ENCODE measurements at regions not wholly inside any gene's neighbourhood (a gene's known extent, or its start where the extent isn't known, plus 50 kb on each side); places are given as distances from the start of the nearest gene placed in this dataset.

DNA sequence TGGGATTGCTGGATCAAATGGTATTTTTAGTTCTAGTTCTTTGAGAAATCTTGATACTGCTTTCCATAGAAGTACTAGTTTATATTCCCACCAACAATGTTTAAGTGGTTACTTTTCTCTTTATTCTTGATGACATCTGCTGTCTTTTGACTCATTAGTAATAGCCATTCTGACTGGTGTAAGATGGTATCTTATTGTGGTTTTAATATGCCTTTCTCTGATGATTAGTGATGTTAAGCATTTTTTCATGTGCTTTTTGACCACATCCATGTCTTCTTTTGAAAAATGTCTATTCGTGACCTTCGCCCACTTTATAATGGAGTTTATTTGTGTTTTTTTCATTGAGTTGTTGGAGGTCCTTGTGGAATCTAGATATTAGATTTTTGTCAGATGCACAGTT lies 865.7 kb downstream of the SLC6A15 start:
- H3K4me2 ChIP-seq: no peak overlapping the region
- H3K27ac ChIP-seq: no peak overlapping the region
- ATAC-seq (no peak), FAIRE-seq (no peak), DNase-seq (ENCODE audit: low read depth in 1 of 2, low spot score in 1 of 2) (no peak)
- no peaks in the 10 kb centered on the region for H3K9me3 ChIP-seq
- TF ChIP-seq RFX5 (IDR thresholded peaks at IDR 0.05) (no peak), TP53 (CRISPR knock-in tag; IDR thresholded peaks at IDR 0.05) (no peak), KDM1A (IDR thresholded peaks at IDR 0.05; ENCODE audit: low read depth) (no peak), MYC (IDR thresholded peaks at IDR 0.05; ENCODE audit: borderline replicate concordance, low read length) (no peak), NFE2L2 (conservative IDR thresholded peaks at IDR 0.05; ENCODE audit: low read length) (no peak), EP300 (IDR thresholded peaks at IDR 0.05) (no peak), RNF2 (IDR thresholded peaks at IDR 0.05; ENCODE audit: borderline replicate concordance, low read depth) (no peak), RCOR1 (IDR thresholded peaks at IDR 0.05; ENCODE audit: low read depth, low read length) (no peak), HDAC2 (IDR thresholded peaks at IDR 0.05) (no peak), SMC3 (IDR thresholded peaks at IDR 0.05) (no peak), PHF8 (IDR thresholded peaks at IDR 0.05; ENCODE audit: borderline replicate concordance, low read depth) (no peak), NPAS2 (CRISPR knock-in tag; IDR thresholded peaks at IDR 0.05; ENCODE audit: borderline replicate concordance) (no peak), KDM5A (IDR thresholded peaks at IDR 0.05) (no peak), NR3C1 (IDR thresholded peaks at IDR 0.05) (no peak), CBX8 (IDR thresholded peaks at IDR 0.05) (no peak)
- TF ChIP-seq, protein P1, sequence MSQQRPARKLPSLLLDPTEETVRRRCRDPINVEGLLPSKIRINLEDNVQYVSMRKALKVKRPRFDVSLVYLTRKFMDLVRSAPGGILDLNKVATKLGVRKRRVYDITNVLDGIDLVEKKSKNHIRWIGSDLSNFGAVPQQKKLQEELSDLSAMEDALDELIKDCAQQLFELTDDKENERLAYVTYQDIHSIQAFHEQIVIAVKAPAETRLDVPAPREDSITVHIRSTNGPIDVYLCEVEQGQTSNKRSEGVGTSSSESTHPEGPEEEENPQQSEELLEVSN (IDR thresholded peaks at IDR 0.05; ENCODE audit: borderline replicate concordance, low read depth): no peak
- TF ChIP-seq, protein P2, sequence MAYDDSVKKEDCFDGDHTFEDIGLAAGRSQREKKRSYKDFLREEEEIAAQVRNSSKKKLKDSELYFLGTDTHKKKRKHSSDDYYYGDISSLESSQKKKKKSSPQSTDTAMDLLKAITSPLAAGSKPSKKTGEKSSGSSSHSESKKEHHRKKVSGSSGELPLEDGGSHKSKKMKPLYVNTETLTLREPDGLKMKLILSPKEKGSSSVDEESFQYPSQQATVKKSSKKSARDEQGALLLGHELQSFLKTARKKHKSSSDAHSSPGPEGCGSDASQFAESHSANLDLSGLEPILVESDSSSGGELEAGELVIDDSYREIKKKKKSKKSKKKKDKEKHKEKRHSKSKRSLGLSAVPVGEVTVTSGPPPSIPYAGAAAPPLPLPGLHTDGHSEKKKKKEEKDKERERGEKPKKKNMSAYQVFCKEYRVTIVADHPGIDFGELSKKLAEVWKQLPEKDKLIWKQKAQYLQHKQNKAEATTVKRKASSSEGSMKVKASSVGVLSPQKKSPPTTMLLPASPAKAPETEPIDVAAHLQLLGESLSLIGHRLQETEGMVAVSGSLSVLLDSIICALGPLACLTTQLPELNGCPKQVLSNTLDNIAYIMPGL (CRISPR knock-in tag; IDR thresholded peaks at IDR 0.05; ENCODE audit: borderline replicate concordance): no peak
- TF ChIP-seq, protein P3, sequence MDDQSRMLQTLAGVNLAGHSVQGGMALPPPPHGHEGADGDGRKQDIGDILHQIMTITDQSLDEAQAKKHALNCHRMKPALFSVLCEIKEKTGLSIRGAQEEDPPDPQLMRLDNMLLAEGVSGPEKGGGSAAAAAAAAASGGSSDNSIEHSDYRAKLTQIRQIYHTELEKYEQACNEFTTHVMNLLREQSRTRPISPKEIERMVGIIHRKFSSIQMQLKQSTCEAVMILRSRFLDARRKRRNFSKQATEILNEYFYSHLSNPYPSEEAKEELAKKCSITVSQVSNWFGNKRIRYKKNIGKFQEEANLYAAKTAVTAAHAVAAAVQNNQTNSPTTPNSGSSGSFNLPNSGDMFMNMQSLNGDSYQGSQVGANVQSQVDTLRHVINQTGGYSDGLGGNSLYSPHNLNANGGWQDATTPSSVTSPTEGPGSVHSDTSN (IDR thresholded peaks at IDR 0.05): no peak
- POLR2A ChIA-PET: no interaction called here
- CTCF ChIA-PET: no interaction called here
- WGBS (ENCODE audit: missing lambda C conversion rate): 70% methylated on average over 2 of the region's 2 CpGs
- no peak overlapping the region for H3K4me3 ChIP-seq
- H3K4me1 ChIP-seq: no peaks in the 10 kb centered on the region

DNA sequence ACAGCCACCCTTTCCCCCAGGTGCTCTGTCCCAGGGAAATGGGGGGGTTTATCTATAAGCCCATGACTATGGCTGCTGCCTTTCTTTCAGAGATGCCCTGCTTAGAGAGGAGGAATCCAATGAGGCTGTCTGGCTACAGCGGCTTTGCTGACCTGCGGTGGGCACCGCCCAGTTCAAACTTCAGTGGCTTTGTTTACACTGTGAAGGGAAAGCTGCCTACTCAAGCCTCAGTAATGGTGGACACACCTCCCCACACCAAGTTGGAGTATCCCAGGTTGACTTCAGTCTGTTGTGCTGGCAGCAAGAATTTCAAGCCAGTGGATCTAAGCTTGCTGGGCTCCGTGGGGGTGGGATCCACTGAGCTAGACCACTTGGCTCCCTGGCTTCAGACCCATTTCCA lies 869.2 kb downstream of the SLC6A15 start:
- FAIRE-seq (no peak), DNase-seq (ENCODE audit: low read depth in 1 of 2, low spot score in 1 of 2) (peak in 1 of 2 experiments; percentile 6), ATAC-seq (peak in 1 of 2 experiments; percentile 43; a peak in 1 of 6 replicates)
- H3K4me3 ChIP-seq: no peak overlapping the region
- H3K4me1 ChIP-seq: no peaks in the 10 kb centered on the region
- no peak for TF ChIP-seq CHD2 (IDR thresholded peaks at IDR 0.05; ENCODE audit: low read length, partially characterized antibody)
- TF ChIP-seq, protein P2 (CRISPR knock-in tag; IDR thresholded peaks at IDR 0.05; ENCODE audit: borderline replicate concordance): no peak
- H3K4me2 ChIP-seq: peak overlapping the region; percentile 26; the same call in 2 of the 3 replicates
- CTCF ChIA-PET: no interaction called here
- no peak overlapping the region for H3K27ac ChIP-seq
- 21% methylated on average over 4 of the region's 4 CpGs for WGBS (ENCODE audit: missing lambda C conversion rate)
- POLR2A ChIA-PET: no interaction called here
- H3K9me3 ChIP-seq: no peaks in the 10 kb centered on the region

DNA sequence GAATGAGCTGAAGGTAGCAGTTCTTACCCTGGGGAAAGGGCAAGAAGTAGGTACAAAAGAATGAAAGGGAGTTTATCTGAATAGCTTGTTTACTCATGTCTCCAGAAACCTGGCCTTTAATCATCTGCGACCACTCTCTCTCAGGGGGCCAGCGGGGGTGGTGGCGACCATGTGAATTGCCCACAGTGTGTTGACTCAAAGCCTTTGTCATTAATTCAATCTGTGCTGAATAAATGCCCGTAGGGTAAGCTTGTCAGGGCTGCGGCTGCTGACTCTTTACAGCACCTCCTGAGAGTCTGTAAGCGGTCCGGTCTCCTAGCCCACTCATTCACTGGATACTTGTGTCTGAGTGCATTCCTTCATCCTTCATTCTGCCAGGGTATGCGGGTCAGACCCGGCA lies 874.4 kb downstream of the SLC6A15 start:
- 40% methylated on average over 9 of the region's 9 CpGs for WGBS (ENCODE audit: missing lambda C conversion rate)
- Histone ChIP-seq H3K27ac (no peak overlapping the region), H3K4me3 (no peak overlapping the region), H3K4me1 (no peaks in the 10 kb centered on the region), H3K4me2 (no peak overlapping the region), H3K9me3 (no peaks in the 10 kb centered on the region; the same call in 2 of the 3 replicates)
- ChIA-PET POLR2A (no interaction called here), CTCF (no interaction called here)
- FAIRE-seq: no peak
- ATAC-seq: no peak
- no peak for DNase-seq (ENCODE audit: low read depth in 1 of 2, low spot score in 1 of 2)
- TF ChIP-seq ESRRA (IDR thresholded peaks at IDR 0.05; ENCODE audit: borderline replicate concordance, low read length) (no peak), POLR2AphosphoS2 (conservative IDR thresholded peaks at IDR 0.05; ENCODE audit: low read length) (no peak), CEBPB (IDR thresholded peaks at IDR 0.05) (no peak), CBX2 (IDR thresholded peaks at IDR 0.05; ENCODE audit: borderline replicate concordance, low read depth) (no peak), CHD2 (IDR thresholded peaks at IDR 0.05; ENCODE audit: low read length, partially characterized antibody) (no peak), RFX5 (IDR thresholded peaks at IDR 0.05) (no peak), FOXS1 (CRISPR knock-in tag; IDR thresholded peaks at IDR 0.05) (no peak)
- TF ChIP-seq, protein P4, sequence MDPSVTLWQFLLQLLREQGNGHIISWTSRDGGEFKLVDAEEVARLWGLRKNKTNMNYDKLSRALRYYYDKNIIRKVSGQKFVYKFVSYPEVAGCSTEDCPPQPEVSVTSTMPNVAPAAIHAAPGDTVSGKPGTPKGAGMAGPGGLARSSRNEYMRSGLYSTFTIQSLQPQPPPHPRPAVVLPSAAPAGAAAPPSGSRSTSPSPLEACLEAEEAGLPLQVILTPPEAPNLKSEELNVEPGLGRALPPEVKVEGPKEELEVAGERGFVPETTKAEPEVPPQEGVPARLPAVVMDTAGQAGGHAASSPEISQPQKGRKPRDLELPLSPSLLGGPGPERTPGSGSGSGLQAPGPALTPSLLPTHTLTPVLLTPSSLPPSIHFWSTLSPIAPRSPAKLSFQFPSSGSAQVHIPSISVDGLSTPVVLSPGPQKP (IDR thresholded peaks at IDR 0.05; ENCODE audit: low read depth, low read length): no peak
- TF ChIP-seq, protein P5, sequence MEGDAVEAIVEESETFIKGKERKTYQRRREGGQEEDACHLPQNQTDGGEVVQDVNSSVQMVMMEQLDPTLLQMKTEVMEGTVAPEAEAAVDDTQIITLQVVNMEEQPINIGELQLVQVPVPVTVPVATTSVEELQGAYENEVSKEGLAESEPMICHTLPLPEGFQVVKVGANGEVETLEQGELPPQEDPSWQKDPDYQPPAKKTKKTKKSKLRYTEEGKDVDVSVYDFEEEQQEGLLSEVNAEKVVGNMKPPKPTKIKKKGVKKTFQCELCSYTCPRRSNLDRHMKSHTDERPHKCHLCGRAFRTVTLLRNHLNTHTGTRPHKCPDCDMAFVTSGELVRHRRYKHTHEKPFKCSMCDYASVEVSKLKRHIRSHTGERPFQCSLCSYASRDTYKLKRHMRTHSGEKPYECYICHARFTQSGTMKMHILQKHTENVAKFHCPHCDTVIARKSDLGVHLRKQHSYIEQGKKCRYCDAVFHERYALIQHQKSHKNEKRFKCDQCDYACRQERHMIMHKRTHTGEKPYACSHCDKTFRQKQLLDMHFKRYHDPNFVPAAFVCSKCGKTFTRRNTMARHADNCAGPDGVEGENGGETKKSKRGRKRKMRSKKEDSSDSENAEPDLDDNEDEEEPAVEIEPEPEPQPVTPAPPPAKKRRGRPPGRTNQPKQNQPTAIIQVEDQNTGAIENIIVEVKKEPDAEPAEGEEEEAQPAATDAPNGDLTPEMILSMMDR (IDR thresholded peaks at IDR 0.05): no peak

All from A549 (cell line).